ENCODE measurements at regions not wholly inside any gene's neighbourhood (a gene's known extent, or its start where the extent isn't known, plus 50 kb on each side); places are given as distances from the start of the nearest gene placed in this dataset.

GRCh38 chr16:59122262-59122537 is 388.1 kb upstream of the GOT2 start:
- no peak for TF ChIP-seq CTCF (IDR thresholded peaks at IDR 0.05)
- TF ChIP-seq POLR2AphosphoS5 (IDR thresholded peaks at IDR 0.05), result no peak
- no peak for TF ChIP-seq POLR2A (IDR thresholded peaks at IDR 0.05)

All from upper lobe of left lung (tissue), 4 donors.